Uterus (tissue), 3 donors: ENCODE measurements at regions not wholly inside any gene's neighbourhood (a gene's known extent, or its start where the extent isn't known, plus 50 kb on each side); places are given as distances from the start of the nearest gene placed in this dataset.
"Not testable (repeated sequence)": the region's sequence is repeated elsewhere in the genome, so short reads cannot be mapped to it uniquely, and the experiment has no call there.

Source experiments
- DNase-seq, 2 donors: peaks; one replicate each; pipeline ENCODE4 v3.0.0-alpha.2; 2019 to 2020
- H3K27ac ChIP-seq, 2 donors: fragments of 200-600 bp; sonication (generic); 1 replicate in 1 of 2; 2 replicates in 1 of 2; pipeline ENCODE4 v1.5.1; 2016 to 2018
- H3K27me3 ChIP-seq, 2 donors: fragments of 200-600 bp; sonication (generic); one replicate each; pipeline ENCODE4 v1.5.1; 2018 to 2019; ENCODE audit warnings: control low read depth in 1 of 2
- H3K36me3 ChIP-seq, 2 donors: fragments of 200-600 bp; sonication (generic); one replicate each; pipeline ENCODE4 v1.5.1; 2019; ENCODE audit warnings: control low read depth in 1 of 2
- H3K4me1 ChIP-seq, 2 donors: fragments of 200-600 bp; sonication (generic); one replicate each; pipeline ENCODE4 v1.5.1; 2018 to 2019; ENCODE audit warnings: control low read depth in 1 of 2
- H3K4me3 ChIP-seq, 2 donors: fragments of 200-600 bp; sonication (generic); 1 replicate in 1 of 2; 2 replicates in 1 of 2; pipeline ENCODE4 v1.5.1; 2018 to 2019; ENCODE audit warnings: mild to moderate bottlenecking in 1 of 2
- H3K9me3 ChIP-seq, 2 donors: fragments of 200-600 bp; sonication (generic); one replicate each; pipeline ENCODE4 v1.5.1; 2019; ENCODE audit warnings: control low read depth in 1 of 2
- POLR2A ChIP-seq, 2 donors: fragments of 450-650 bp; IDR thresholded peaks; one replicate each; pipeline ENCODE4 v1.6.1; 2016; ENCODE audit warnings: antibody characterized with exemption in 2 of 2, mild to moderate bottlenecking in 1 of 2, moderate library complexity in 1 of 2
- intact Hi-C: fragments of 100-400 bp; cut with DNase I; formaldehyde crosslinking; loops from one replicate; pipeline ENCODE4 v1.15.1; 2023; ENCODE audit warnings: low total_unique reads
- TF ChIP-seq, protein P1 (sequence below), 4 experiments: fragments of 200-600 bp in 2 of 4; fragments of 450-650 bp in 2 of 4; sonication (generic) in 2 of 4; IDR thresholded peaks; one replicate each; pipeline ENCODE4 v1.5.1; 2016 to 2019; ENCODE audit warnings: antibody characterized with exemption in 4 of 4, mild to moderate bottlenecking in 2 of 4, moderate library complexity in 1 of 4
- donor health status: DM: yes; HTN: yes; CAD: no.

- H3K4me1 ChIP-seq: no peaks in the 10 kb centered on the region
- no peaks in the 10 kb centered on the region for H3K27me3 ChIP-seq
- intact Hi-C loops: no loop called here
- TF ChIP-seq, protein P1, sequence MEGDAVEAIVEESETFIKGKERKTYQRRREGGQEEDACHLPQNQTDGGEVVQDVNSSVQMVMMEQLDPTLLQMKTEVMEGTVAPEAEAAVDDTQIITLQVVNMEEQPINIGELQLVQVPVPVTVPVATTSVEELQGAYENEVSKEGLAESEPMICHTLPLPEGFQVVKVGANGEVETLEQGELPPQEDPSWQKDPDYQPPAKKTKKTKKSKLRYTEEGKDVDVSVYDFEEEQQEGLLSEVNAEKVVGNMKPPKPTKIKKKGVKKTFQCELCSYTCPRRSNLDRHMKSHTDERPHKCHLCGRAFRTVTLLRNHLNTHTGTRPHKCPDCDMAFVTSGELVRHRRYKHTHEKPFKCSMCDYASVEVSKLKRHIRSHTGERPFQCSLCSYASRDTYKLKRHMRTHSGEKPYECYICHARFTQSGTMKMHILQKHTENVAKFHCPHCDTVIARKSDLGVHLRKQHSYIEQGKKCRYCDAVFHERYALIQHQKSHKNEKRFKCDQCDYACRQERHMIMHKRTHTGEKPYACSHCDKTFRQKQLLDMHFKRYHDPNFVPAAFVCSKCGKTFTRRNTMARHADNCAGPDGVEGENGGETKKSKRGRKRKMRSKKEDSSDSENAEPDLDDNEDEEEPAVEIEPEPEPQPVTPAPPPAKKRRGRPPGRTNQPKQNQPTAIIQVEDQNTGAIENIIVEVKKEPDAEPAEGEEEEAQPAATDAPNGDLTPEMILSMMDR (IDR thresholded peaks at IDR 0.05): no peak
- TF ChIP-seq POLR2A (IDR thresholded peaks at IDR 0.05): no peak
- H3K36me3 ChIP-seq: no peaks in the 10 kb centered on the region
- H3K27ac ChIP-seq: no peak overlapping the region
- DNase-seq: no peak
- no peak overlapping the region for H3K4me3 ChIP-seq
- no peaks in the 10 kb centered on the region for H3K9me3 ChIP-seq
These were observed 340.9 kb downstream of the BCL11B start for GRCh38 chr14:98931126-98931525.

DNA sequence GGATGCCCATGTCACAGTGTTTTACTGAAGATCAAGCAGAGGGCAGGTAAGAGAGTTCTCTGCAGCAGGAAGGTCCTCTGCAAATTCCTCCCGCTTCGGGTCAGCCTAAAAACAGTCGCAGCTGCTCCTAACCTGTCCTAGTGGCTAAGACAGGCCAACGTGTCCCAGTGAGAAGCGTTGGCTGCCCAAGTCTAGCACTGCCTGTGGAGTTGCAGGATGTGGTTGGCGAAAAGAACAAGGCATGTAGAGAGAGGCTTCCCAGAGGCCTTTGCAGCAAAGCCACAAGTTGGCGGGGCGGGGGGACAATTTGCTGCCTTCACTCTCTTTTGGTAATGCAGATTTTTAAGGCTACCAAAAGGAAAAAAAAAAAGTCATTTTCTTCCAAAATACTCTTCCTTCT is 340.1 kb downstream of the BCL11B start:
- Histone ChIP-seq H3K27ac (no peak overlapping the region), H3K36me3 (no peaks in the 10 kb centered on the region), H3K27me3 (no peaks in the 10 kb centered on the region), H3K9me3 (no peaks in the 10 kb centered on the region), H3K4me3 (no peak overlapping the region), H3K4me1 (no peaks in the 10 kb centered on the region)
- no peak for TF ChIP-seq POLR2A (IDR thresholded peaks at IDR 0.05)
- TF ChIP-seq, protein P1 (IDR thresholded peaks at IDR 0.05): no peak
- intact Hi-C loops: no loop called here
- DNase-seq: no peak

- H3K9me3 ChIP-seq: no peaks in the 10 kb centered on the region
- H3K4me1 ChIP-seq: no peaks in the 10 kb centered on the region
- no peak for TF ChIP-seq POLR2A (IDR thresholded peaks at IDR 0.05)
- TF ChIP-seq, protein P1 (IDR thresholded peaks at IDR 0.05): no peak
- no peak overlapping the region for H3K4me3 ChIP-seq
- intact Hi-C loops: no loop called here
- H3K27ac ChIP-seq: no peak overlapping the region
- no peaks in the 10 kb centered on the region for H3K27me3 ChIP-seq
- no peak for DNase-seq
- no peaks in the 10 kb centered on the region for H3K36me3 ChIP-seq
These were observed 339.3 kb downstream of the BCL11B start for GRCh38 chr14:98932431-98933325.

GRCh38 chr14:98934569-98934968 is 337.4 kb downstream of the BCL11B start:
- H3K4me3 ChIP-seq, H3K9me3 ChIP-seq, H3K36me3 ChIP-seq, H3K4me1 ChIP-seq, H3K27me3 ChIP-seq, DNase-seq, intact Hi-C loops, H3K27ac ChIP-seq: not testable (repeated sequence)

GRCh38 chr14:98935921-98936320 is 336.1 kb downstream of the BCL11B start:
- H3K27ac ChIP-seq: no peak overlapping the region
- intact Hi-C loops: no loop called here
- TF ChIP-seq, protein P1 (IDR thresholded peaks at IDR 0.05): no peak
- no peak for TF ChIP-seq POLR2A (IDR thresholded peaks at IDR 0.05)
- H3K36me3 ChIP-seq: no peaks in the 10 kb centered on the region
- no peak for DNase-seq
- no peaks in the 10 kb centered on the region for H3K27me3 ChIP-seq
- no peak overlapping the region for H3K4me3 ChIP-seq
- H3K4me1 ChIP-seq: no peaks in the 10 kb centered on the region
- no peaks in the 10 kb centered on the region for H3K9me3 ChIP-seq
